ENCODE measurements at regions not wholly inside any gene's neighbourhood (a gene's known extent, or its start where the extent isn't known, plus 50 kb on each side); places are given as distances from the start of the nearest gene placed in this dataset.

DNA sequence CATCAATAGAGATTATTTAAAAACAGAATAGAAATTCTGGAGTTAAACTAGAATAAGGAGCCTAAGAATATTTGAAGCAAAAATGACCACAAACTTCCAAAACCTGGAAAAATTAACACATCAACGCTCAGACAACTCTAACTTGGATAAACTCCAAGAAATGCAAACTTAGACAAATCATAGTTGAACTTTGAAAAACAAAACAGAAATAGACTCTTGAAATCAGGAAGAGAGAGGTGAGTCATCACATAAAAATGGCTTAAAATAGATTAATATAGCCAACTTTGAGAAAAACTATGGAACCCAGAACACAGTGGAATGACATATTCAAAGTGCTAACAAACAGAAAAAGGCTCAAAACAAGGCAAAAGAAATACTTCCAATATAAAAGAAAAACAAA, 974.2 kb downstream of the JRKL start:
- Histone ChIP-seq H3K4me3 (ENCODE audit: insufficient read depth, low read depth, low read length) (no peak overlapping the region), H3K79me1 (ENCODE audit: low read depth in 1 of 2, low read length in 2 of 2) (no peaks in the 10 kb centered on the region), H3K9ac (ENCODE audit: low read depth, low read length) (no peak overlapping the region), H4K5ac (ENCODE audit: low read depth, low read length) (no peak overlapping the region), H2BK120ac (ENCODE audit: low read depth, low read length) (no peak overlapping the region), H4K8ac (ENCODE audit: low read depth in 2 of 2, low read length in 2 of 2) (no peak overlapping the region), H3K23ac (ENCODE audit: low read depth, low read length) (no peak overlapping the region), H3K56ac (ENCODE audit: extremely low read depth, insufficient read depth, low read length) (no peak overlapping the region), H3K4ac (ENCODE audit: low read depth, low read length) (no peak overlapping the region), H3K9me3 (ENCODE audit: control insufficient read depth, insufficient read depth, low read length) (peaks cover 21% of the 10 kb centered on the region), H3K14ac (replicated peaks; ENCODE audit: low read depth, low read length) (no peak overlapping the region), H2AK5ac (ENCODE audit: low read depth, low read length) (no peak overlapping the region), H2BK5ac (ENCODE audit: low read depth, low read length, poor library complexity, severe bottlenecking) (no peak overlapping the region), H4K91ac (ENCODE audit: insufficient read depth, low read depth, low read length) (no peak overlapping the region), H3K9me1 (ENCODE audit: insufficient read depth, low read length) (no peaks in the 10 kb centered on the region), H3K18ac (ENCODE audit: low read depth, low read length) (no peak overlapping the region), H2BK15ac (ENCODE audit: low read depth, low read length) (no peak overlapping the region), H3K4me2 (ENCODE audit: low read depth, low read length) (no peak overlapping the region), H4K20me1 (ENCODE audit: insufficient read depth, low read length) (no peaks in the 10 kb centered on the region), H2AFZ (replicated peaks; ENCODE audit: low read length, poor library complexity) (no peak overlapping the region), H3K27ac (ENCODE audit: insufficient read depth, low read length) (no peak overlapping the region), H3K36me3 (ENCODE audit: control insufficient read depth, insufficient read depth, low read length) (no peaks in the 10 kb centered on the region), H3K27me3 (ENCODE audit: control insufficient read depth, insufficient read depth, low read length) (no peaks in the 10 kb centered on the region), H2BK20ac (ENCODE audit: low read depth, low read length) (no peak overlapping the region), H2AK9ac (replicated peaks; ENCODE audit: low read depth, low read length, poor library complexity) (no peak overlapping the region), H3K4me1 (ENCODE audit: control insufficient read depth, insufficient read depth, low read length) (no peaks in the 10 kb centered on the region)
- dilution Hi-C loops (cut with HindIII; ENCODE audit: low sequenced_read_pairs, unreplicated experiment), result no loop called here
- TF ChIP-seq MAZ (IDR thresholded peaks at IDR 0.05; ENCODE audit: borderline replicate concordance, low read depth, low read length) (no peak), POLR2A (IDR thresholded peaks at IDR 0.05; ENCODE audit: low read depth, low read length) (no peak), SMC3 (IDR thresholded peaks at IDR 0.05; ENCODE audit: low read depth, low read length) (no peak), RCOR1 (IDR thresholded peaks at IDR 0.05; ENCODE audit: insufficient replicate concordance, low read length) (no peak), RFX5 (IDR thresholded peaks at IDR 0.05; ENCODE audit: low read depth, low read length) (no peak), MXI1 (IDR thresholded peaks at IDR 0.05; ENCODE audit: borderline replicate concordance, low read depth, low read length) (no peak), CHD1 (IDR thresholded peaks at IDR 0.05; ENCODE audit: low read depth, low read length) (no peak), CEBPB (IDR thresholded peaks at IDR 0.05; ENCODE audit: low read depth, low read length) (no peak), MAFK (IDR thresholded peaks at IDR 0.05; ENCODE audit: low read depth, low read length) (no peak), FOS (IDR thresholded peaks at IDR 0.05; ENCODE audit: low read depth, low read length) (no peak)
- TF ChIP-seq, protein P1, sequence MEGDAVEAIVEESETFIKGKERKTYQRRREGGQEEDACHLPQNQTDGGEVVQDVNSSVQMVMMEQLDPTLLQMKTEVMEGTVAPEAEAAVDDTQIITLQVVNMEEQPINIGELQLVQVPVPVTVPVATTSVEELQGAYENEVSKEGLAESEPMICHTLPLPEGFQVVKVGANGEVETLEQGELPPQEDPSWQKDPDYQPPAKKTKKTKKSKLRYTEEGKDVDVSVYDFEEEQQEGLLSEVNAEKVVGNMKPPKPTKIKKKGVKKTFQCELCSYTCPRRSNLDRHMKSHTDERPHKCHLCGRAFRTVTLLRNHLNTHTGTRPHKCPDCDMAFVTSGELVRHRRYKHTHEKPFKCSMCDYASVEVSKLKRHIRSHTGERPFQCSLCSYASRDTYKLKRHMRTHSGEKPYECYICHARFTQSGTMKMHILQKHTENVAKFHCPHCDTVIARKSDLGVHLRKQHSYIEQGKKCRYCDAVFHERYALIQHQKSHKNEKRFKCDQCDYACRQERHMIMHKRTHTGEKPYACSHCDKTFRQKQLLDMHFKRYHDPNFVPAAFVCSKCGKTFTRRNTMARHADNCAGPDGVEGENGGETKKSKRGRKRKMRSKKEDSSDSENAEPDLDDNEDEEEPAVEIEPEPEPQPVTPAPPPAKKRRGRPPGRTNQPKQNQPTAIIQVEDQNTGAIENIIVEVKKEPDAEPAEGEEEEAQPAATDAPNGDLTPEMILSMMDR (conservative IDR thresholded peaks at IDR 0.05; ENCODE audit: low read depth, low read length), result no peak
- TF ChIP-seq, protein P2, sequence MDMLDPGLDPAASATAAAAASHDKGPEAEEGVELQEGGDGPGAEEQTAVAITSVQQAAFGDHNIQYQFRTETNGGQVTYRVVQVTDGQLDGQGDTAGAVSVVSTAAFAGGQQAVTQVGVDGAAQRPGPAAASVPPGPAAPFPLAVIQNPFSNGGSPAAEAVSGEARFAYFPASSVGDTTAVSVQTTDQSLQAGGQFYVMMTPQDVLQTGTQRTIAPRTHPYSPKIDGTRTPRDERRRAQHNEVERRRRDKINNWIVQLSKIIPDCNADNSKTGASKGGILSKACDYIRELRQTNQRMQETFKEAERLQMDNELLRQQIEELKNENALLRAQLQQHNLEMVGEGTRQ (IDR thresholded peaks at IDR 0.05; ENCODE audit: low read depth, low read length), result no peak
- no CpG with 5 or more reads among the region's 1 CpG for WGBS, 2 experiments (ENCODE audit: extremely low coverage in 2 of 2, insufficient read length in 1 of 2)
- DNase-seq (no peak), ATAC-seq (ENCODE audit: low read depth) (no peak)
- intact Hi-C loops (cut with micrococcal nuclease), result no loop called here
- ChIA-PET CTCF (no interaction called here), POLR2A (ENCODE audit: unreplicated experiment) (no interaction called here)
- in situ Hi-C loops (cut with MboI; ENCODE audit: low sequenced_read_pairs), result no loop called here
- BruUV-seq (replicated peaks), result no TSS peak

All from IMR-90 (cell line).